Activated T-helper 9 cell treated with anti-CD3 and anti-CD28 coated beads, Interleukin-2, amount 50 U/mL, for 16 hours (primary cell): ENCODE measurements at regions not wholly inside any gene's neighbourhood (a gene's known extent, or its start where the extent isn't known, plus 50 kb on each side); places are given as distances from the start of the nearest gene placed in this dataset.
"Not testable (repeated sequence)": the region's sequence is repeated elsewhere in the genome, so short reads cannot be mapped to it uniquely, and the experiment has no call there.

Experiments used
- DNase-seq: peaks from one replicate; pipeline ENCODE4 v3.0.0-alpha.2; 2020; ENCODE audit warnings: low read depth

GRCh38 chr12:114616081-114616480 is 67.9 kb downstream of the TBX3 start:
- no peak for DNase-seq

DNA sequence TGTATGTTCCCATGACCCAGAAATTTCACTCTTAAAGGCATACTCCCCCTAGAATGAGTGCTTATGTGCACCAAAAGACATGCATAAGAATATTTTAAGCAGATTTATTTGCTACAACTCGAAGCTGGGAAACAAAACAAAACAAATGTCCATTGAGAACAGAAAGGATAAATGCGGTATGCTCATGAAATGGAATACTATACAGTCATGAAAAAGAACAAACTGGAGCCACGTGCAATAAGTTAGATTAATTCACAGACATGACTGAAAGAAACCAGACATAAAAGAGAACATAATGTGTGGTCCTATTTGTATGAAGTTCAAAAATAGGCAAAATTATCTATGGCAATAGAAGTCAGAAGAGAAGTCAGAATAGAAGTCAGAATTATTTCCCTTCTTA is 69.9 kb downstream of the TBX3 start:
- no peak for DNase-seq

DNA sequence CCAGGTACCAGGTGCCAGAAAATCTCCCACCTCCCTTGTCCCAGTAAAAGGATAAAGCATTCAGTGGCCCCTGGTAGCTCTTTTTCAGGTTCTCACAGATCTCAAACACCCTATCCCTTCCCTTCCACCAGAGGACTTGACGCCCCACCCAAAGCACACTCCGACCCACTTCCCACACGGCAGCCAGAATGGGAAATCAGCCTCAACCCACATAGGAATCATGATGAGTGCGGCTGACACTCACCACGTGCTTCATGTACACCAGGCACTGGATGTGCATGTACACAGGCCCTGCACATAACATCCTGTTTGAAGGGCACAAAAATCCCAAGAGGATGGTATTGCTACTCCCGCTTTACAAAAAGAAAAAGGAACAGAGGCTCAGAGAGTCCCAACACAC is 71.9 kb downstream of the TBX3 start:
- DNase-seq: no peak

GRCh38 chr12:114611145-114612018 is 72.6 kb downstream of the TBX3 start:
- DNase-seq: no peak

DNA sequence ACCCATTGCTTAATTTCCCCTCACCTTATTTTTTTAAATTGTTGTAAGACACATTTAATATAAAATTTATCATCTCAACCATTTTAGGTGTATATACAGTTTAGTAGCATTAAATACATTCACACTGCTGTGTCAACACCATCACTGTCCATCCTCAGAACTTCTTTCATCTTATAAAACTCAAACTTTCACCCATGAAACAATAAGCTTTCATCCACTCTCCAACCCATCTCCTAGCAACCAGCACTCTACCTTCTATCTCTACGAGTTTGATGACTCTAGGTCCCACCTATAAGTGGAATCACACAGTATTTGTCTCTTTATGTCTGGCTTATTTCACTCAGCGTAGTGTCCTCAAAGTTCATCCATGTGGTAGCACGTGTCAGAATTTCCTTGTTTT is 75.5 kb downstream of the TBX3 start:
- no peak for DNase-seq

DNA sequence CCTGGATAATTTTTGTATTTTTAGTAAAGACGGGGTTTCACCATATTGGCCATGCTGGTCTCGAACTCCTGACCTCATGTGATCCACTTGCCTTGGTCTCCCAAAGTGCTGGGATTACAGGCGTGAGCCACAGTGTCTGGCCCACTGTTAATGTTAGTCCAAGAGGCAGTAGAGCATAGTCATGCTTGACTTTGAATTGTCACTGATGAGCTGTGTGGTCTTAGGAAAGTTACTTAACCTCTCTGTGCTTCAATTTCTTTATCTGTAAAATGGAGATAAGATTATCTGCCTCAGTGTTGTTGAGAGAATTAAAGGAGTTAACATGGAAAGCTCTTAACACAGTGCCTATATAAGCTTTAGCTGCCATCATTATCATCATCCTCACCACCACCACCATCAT is 78.1 kb downstream of the TBX3 start:
- no peak for DNase-seq

DNA sequence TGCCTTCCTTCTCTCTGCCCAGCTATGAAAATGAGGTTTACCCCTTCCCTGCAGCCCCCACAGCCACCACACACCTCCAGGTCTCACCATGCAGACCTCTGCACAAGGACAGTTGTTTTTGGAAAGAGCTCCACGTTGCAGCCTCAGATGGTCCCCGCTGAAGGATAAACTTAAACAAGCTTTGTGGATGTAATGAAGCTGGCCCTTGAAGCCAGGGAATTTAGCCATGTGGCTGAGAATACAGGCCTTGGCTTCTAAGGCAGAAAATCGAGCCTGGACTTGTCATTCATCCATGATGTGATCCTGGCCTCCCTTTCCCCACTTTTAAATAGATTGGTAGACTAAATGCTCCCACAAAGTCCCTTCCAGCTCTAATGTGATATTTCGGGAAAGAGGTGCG is 79.4 kb downstream of the TBX3 start:
- DNase-seq: no peak

DNA sequence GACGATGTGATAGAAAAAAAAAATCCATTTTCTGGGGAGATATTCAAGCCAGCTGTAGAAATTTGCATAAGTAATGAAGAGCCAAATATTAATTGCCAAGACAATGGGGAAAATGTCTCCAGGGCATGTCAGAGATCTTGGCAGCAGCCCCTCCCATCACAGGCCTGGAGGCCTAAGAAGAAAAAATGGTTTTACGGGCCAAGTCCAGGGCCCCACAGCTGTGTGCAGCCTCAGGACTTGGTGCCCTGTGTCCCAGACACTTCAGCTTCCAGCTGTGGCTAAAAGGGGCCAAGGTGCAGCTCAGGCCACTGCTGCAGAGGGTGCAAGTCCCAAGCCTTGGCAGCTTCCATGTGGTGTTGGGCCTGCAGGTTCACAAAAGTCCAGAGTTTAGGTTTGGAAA is 83.4 kb downstream of the TBX3 start:
- DNase-seq: not testable (repeated sequence)

GRCh38 chr12:114598111-114598510 is 85.9 kb downstream of the TBX3 start:
- no peak for DNase-seq

GRCh38 chr12:114592946-114593345 is 91.0 kb downstream of the TBX3 start:
- no peak for DNase-seq

DNA sequence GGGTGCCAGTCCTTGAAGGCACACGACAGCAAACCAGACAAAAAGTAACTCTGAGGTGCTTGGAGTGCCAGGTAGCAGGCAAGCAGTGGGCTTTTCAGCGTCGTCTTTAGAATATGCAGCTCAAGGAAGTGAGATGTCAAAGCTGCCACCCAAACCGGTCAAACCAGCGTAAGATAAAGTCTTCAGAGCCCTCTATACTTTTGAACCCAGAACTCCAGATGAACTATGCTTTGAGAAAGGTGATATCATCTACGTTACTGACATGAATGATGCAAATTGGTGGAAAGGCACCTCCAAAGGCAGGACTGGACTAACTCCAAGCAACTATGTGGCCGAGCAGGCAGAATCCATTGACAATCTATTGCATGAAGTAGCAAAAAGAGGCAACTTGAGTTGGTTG is 95.9 kb downstream of the TBX3 start:
- DNase-seq: no peak

GRCh38 chr12:114580306-114580705 is 103.7 kb downstream of the TBX3 start:
- DNase-seq: no peak

DNA sequence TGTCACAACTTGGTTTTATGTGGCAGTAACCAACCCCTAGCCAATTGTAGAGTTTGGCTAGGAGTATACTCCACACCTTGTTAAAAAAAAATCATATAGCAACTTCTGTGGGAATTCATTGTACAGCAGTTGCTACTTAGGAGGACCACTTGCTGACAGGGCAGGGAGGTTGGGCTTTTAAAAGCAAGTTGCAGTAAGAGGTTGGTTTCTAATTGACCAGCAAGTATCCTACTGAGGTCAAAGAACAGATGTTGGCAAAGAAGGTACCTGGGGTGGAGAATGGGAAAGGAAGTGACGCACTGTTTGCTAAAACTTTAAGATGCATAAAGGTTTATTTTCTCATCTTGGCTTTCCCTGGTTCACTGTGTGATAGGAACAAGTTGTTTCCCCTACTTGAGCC is 104.6 kb downstream of the TBX3 start:
- DNase-seq: no peak

GRCh38 chr12:114562654-114563053 is 121.3 kb downstream of the TBX3 start:
- DNase-seq: no peak

- DNase-seq: no peak
Measured at GRCh38 chr12:114555451-114555850, 128.5 kb downstream of the TBX3 start.

DNA sequence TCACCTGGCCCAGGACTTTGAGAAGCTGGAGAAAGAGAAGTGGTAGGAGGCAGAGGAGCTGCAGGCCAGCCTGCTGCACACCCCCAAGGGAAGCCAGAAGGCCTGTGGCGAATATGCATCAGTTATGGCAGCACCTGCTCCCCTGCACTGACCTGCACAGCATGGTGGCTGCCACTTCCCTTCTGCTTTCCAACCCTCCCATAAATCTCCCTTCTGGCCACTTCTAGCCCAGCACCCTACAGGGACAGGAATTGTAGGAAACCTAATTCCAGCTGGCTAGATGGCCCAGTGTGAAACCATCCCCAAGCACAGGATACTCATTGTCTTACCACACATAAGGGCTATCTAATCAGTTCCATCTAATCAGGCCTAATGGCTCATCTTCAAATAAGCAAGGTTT is 136.3 kb downstream of the TBX3 start:
- DNase-seq: no peak

DNA sequence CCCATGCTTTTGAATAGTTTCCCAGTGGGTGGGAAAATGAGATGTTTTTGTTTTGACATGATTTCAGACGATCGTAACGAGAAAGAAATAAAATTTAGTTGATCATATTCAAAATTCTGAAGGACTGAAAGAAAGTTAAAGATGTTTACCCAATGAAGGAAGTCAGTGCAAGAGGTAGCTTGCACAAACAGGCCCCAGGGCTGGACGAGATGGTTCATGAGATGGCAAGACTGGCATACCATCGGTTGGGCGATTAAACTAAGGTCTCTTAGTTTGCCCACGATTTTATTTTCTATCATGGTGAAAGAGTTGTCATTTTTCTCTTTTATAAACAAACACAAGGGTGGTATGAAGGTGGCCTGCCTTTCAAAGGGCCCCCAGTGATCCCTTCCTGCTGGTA is 124.5 kb upstream of the TBX5 start:
- no peak for DNase-seq

DNA sequence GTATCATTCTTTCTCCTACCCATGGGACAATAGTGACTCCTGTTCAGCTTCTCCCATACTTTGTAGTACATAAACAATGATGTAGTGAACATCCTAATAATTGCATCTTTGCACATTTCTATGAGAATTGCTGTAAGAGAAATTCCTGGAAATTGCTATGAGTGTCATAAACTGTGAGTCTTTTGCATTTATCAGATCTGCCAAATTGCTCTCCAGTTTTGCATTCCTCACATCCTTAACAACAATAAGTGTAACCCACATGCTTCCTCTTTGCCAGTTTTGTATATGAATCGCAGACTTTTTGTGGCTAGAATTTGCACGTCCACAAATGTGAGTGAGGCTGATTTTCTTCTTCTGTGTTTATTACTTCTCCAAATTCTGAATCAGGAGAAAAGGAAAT is 124.0 kb upstream of the TBX5 start:
- no peak for DNase-seq

DNA sequence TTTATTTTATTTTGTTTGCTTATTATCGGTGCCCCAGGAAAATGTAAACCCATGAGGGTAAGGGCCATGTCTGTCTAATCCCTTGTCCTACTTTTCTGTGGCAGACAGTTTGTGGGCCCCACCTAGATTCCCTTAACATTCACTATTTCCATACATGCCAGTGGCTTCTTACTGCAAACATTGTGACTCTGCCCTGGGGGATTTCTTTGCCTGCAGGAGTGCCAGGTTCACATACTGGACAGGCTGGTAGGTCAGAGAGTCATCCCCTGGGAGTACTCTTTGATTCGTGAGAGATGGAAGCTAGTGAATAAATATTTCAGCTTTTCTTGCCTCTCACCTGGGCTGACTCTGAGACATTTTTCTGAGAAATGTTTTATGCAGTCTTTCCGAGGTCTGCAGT is 122.8 kb upstream of the TBX5 start:
- no peak for DNase-seq

DNA sequence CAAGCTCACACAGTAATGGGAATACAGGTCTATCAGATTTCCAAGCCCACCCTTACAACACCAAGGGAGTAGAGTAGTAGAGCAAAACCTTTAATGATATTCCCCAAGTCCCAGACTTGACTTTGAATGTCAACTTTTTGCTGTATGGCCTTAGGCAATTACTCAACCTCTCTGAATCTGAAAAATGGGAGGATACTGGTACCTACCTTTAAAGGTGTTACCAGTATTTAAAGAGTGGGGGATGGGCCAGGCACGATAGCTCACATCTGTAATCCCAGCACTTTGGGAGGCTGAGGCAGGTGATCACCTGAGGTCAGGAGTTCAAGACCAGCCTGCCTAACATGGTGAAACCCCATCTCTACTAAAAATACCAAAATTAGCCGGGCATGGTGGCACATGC is 115.2 kb upstream of the TBX5 start:
- DNase-seq: not testable (repeated sequence)

GRCh38 chr12:114512351-114512750 is 106.4 kb upstream of the TBX5 start:
- no peak for DNase-seq

DNA sequence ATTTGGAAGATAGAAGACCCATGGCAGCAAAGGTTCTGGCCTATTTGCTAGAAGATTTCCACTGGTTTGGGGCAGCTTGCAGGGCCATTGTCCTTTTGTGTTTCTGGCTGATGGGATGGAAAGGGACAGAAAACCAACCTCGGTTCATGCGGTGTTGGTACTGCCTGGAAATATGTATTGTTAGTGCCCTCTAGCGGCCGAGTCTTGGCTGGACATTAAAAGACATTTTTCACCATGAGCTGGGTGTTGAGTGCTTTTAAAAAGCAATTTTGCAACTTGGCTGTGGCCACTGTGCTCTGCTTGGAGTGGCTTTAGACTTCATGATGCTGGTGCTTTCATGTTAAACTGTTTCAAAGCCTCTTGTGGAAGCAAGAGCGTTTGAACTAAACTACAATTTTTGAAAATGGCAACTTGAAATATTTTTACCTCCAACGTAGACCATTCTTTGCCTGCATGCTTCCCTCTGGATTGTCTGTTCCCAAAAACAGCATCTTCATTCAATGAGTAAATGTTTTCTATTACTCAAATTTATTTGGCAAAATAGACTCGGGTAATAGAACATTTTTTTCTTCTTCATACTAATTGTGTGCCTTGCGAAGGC is 102.7 kb upstream of the TBX5 start:
- peak; percentile 13 for DNase-seq

DNA sequence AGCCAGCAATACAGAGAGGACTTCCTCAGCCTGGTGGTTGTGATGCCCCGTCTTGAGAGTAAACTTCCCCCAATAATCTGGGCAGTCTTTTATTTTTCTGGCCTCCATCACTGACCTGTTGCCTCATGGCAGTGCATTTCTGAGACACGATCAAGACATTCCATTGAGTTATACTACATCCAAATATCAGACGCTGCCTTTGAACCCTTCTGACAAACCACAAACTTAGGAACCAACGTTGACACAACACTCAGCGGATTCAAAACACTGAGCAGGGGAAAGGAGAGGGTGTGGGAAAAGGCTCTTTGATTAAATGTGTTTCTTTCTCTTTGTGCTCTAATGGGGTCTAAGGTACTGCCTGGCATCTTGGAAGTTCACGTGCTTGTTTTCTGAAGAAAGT is 100.7 kb upstream of the TBX5 start:
- no peak for DNase-seq

- no peak for DNase-seq
Measured at GRCh38 chr12:114504311-114504710, 98.4 kb upstream of the TBX5 start.
